Activated CD4-positive, alpha-beta T cell treated with anti-CD3 and anti-CD28 coated beads, Interleukin-2, amount 50 U/mL, for 1 hour (primary cell): ENCODE measurements at regions not wholly inside any gene's neighbourhood (a gene's known extent, or its start where the extent isn't known, plus 50 kb on each side); places are given as distances from the start of the nearest gene placed in this dataset.
"Not testable (repeated sequence)": the region's sequence is repeated elsewhere in the genome, so short reads cannot be mapped to it uniquely, and the experiment has no call there.

Source experiments
- DNase-seq: peaks from one replicate; pipeline ENCODE4 v3.0.0-alpha.2; 2020

- DNase-seq, result no peak
These were observed 170.0 kb downstream of the ADRA2C start for GRCh38 chr4:3936184-3936583.

- not testable (repeated sequence) for DNase-seq
These were observed 171.8 kb downstream of the ADRA2C start for GRCh38 chr4:3937849-3938562.

- DNase-seq, result not testable (repeated sequence)
These were observed 172.5 kb downstream of the ADRA2C start for GRCh38 chr4:3938676-3939075.

GRCh38 chr4:3939954-3940591 is 173.9 kb downstream of the ADRA2C start:
- DNase-seq, result not testable (repeated sequence)

GRCh38 chr4:3941735-3942522 is 175.7 kb downstream of the ADRA2C start:
- not testable (repeated sequence) for DNase-seq

GRCh38 chr4:3942569-3942971 is 176.4 kb downstream of the ADRA2C start:
- peak; percentile 39 for DNase-seq

- DNase-seq, result not testable (repeated sequence)
These were observed 176.9 kb downstream of the ADRA2C start for GRCh38 chr4:3943051-3943450.

- no peak for DNase-seq
These were observed 179.5 kb downstream of the ADRA2C start for GRCh38 chr4:3945511-3946290.

GRCh38 chr4:3946553-3946952 is 180.4 kb downstream of the ADRA2C start:
- not testable (repeated sequence) for DNase-seq

GRCh38 chr4:3947761-3948160 is 181.6 kb downstream of the ADRA2C start:
- DNase-seq, result not testable (repeated sequence)

- DNase-seq, result not testable (repeated sequence)
These were observed 182.0 kb downstream of the ADRA2C start for GRCh38 chr4:3948210-3948609.

GRCh38 chr4:3949916-3950315 is 183.7 kb downstream of the ADRA2C start:
- DNase-seq, result not testable (repeated sequence)

GRCh38 chr4:3952443-3953139 is 186.4 kb downstream of the ADRA2C start:
- DNase-seq, result not testable (repeated sequence)

- not testable (repeated sequence) for DNase-seq
These were observed 186.9 kb downstream of the ADRA2C start for GRCh38 chr4:3953140-3953489.

GRCh38 chr4:3954540-3955320 is 188.5 kb downstream of the ADRA2C start:
- peak; percentile 49 for DNase-seq

GRCh38 chr4:3955321-3956164 is 189.4 kb downstream of the ADRA2C start:
- peak; percentile 98 for DNase-seq

- not testable (repeated sequence) for DNase-seq
These were observed 190.1 kb downstream of the ADRA2C start for GRCh38 chr4:3956165-3956867.

GRCh38 chr4:3961091-3961672 is 195.0 kb downstream of the ADRA2C start:
- DNase-seq, result not testable (repeated sequence)

- not testable (repeated sequence) for DNase-seq
These were observed 198.5 kb downstream of the ADRA2C start for GRCh38 chr4:3964572-3965278.
